MCF 10A (cell line): ENCODE measurements at regions not wholly inside any gene's neighbourhood (a gene's known extent, or its start where the extent isn't known, plus 50 kb on each side); places are given as distances from the start of the nearest gene placed in this dataset.

Source experiments
- BruUV-seq: library from RNA; stranded (reverse); fragments of 400-500 nt; replicated peaks from 2 replicates; lab custom pipeline; 2021; lab: Mats Ljungman, UMichigan
- CTCF ChIA-PET: fragments of 300-600 bp; sonication (Branson Sonifier 250); formaldehyde crosslinking; extraction: SDS; loops from one replicate; lab custom pipeline; 2021; ENCODE audit warnings: antibody characterized with exemption, inconsistent platforms; lab: Yijun Ruan, JAX
- POLR2A ChIA-PET: fragments of 300-600, 350-650 bp; sonication (Branson Sonifier 250); formaldehyde crosslinking; extraction: SDS; loops from one replicate; lab custom pipeline; 2020; ENCODE audit warnings: antibody characterized with exemption, inconsistent platforms; lab: Yijun Ruan, JAX
- DNase-seq: peaks from one replicate; pipeline ENCODE4 v3.0.0-alpha.2; 2018; ENCODE audit not compliant: unreplicated experiment
- H3K27ac Mint-ChIP-seq: one replicate; pipeline ENCODE4 v1.8.0; 2022; ENCODE audit warnings: mild to moderate bottlenecking, low read depth, mixed read lengths; ENCODE audit not compliant: unreplicated experiment
- H3K27me3 Mint-ChIP-seq: one replicate; pipeline ENCODE4 v1.8.0; 2022; ENCODE audit warnings: mixed read lengths; ENCODE audit not compliant: insufficient read depth, unreplicated experiment
- H3K36me3 Mint-ChIP-seq: one replicate; pipeline ENCODE4 v1.8.0; 2022; ENCODE audit warnings: mild to moderate bottlenecking, moderate library complexity, mixed read lengths; ENCODE audit not compliant: insufficient read depth, unreplicated experiment
- H3K4me1 Mint-ChIP-seq: one replicate; pipeline ENCODE4 v1.8.0; 2022; ENCODE audit warnings: mixed read lengths; ENCODE audit not compliant: insufficient read depth, unreplicated experiment
- H3K4me3 Mint-ChIP-seq: one replicate; pipeline ENCODE4 v1.8.0; 2022; ENCODE audit warnings: mild to moderate bottlenecking, moderate library complexity, mixed read lengths; ENCODE audit not compliant: unreplicated experiment
- H3K9me3 Mint-ChIP-seq: one replicate; pipeline ENCODE4 v1.8.0; 2022; ENCODE audit warnings: mixed read lengths; ENCODE audit not compliant: unreplicated experiment
- CTCF ChIP-seq: fragments of 200-600 bp; IDR thresholded peaks from one replicate; pipeline ENCODE4 v1.8.0; 2022; ENCODE audit warnings: antibody characterized with exemption, mild to moderate bottlenecking; ENCODE audit not compliant: unreplicated experiment
- intact Hi-C: fragments of 100-400 bp; cut with micrococcal nuclease; formaldehyde crosslinking; loops from 2 replicates; pipeline ENCODE4 v1.14.1; 2022

GRCh38 chr9:109918339-109919163, 138.6 kb downstream of the PALM2AKAP2 start:
- no peak for DNase-seq
- no peak for TF ChIP-seq CTCF
- Mint-ChIP-seq H3K27ac (no peak overlapping the region), H3K36me3 (no peaks in the 10 kb centered on the region), H3K4me1 (peaks cover 12% of the 10 kb centered on the region), H3K27me3 (no peaks in the 10 kb centered on the region), H3K4me3 (no peak overlapping the region), H3K9me3 (no peaks in the 10 kb centered on the region)
- no TSS peak for BruUV-seq
- CTCF ChIA-PET = interaction anchor here (1.0 to 1.8 kb wide), 3 partner anchors 14 to 139 kb away, joined by 3 to 5 read pairs (median 4); no protein-coding TSS in a partner anchor
- POLR2A ChIA-PET = interaction anchor here (0.6 kb wide), 2 partner anchors 11 to 1261 kb away, joined by 3 to 5 read pairs; no protein-coding TSS in a partner anchor
- intact Hi-C loops = no loop called here

DNA sequence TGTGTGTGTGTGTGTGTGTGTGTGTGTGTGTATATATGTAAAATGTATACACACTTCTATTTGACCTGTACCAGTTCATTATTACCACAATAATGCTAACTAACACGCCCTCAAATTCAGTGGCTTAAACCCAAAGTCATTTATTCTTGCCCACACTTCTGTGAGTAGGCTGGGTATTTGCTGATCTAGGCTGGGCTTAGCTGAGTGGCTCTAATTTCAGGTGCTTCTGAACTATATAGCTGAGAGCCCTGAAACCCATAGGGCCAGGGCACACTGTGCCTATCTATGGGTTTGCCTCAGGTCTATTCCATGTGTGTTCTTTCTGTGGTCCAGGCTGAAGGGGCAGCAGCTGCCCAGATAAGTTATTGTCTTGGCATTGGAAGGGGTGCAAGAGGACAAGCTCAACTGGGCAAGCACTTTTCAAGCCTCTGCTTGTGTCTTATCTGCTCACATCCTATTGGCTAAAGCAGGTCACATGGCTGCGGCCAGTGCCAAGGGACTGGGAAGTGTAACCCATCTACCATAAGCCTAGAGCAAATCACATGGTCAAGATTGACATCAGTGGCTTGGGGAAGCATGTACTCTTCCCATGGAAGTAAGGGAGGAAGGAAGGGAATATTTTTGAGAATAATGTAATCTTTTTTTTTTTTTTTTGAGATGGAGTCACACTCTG, 139.9 kb downstream of the PALM2AKAP2 start:
- intact Hi-C loops = no loop called here
- Mint-ChIP-seq H3K27me3 (no peaks in the 10 kb centered on the region), H3K4me1 (peaks cover 12% of the 10 kb centered on the region), H3K9me3 (no peaks in the 10 kb centered on the region), H3K27ac (no peak overlapping the region), H3K36me3 (no peaks in the 10 kb centered on the region), H3K4me3 (no peak overlapping the region)
- CTCF ChIA-PET = interaction anchor here (0.6 to 1.6 kb wide), 6 partner anchors 19 to 368 kb away, joined by 3 to 4 read pairs (median 3); no protein-coding TSS in a partner anchor
- no peak for DNase-seq
- TF ChIP-seq CTCF = no peak
- no TSS peak for BruUV-seq
- POLR2A ChIA-PET = interaction anchor here (1.9 kb wide), 1 partner anchor 131 kb away, joined by 4 read pairs; no protein-coding TSS in a partner anchor

- no peaks in the 10 kb centered on the region for H3K36me3 Mint-ChIP-seq
- ChIA-PET CTCF (interaction anchor here (0.7 to 2.1 kb wide), 3 partner anchors 13 to 230 kb away, joined by 3 to 8 read pairs (median 3); no protein-coding TSS in a partner anchor), POLR2A (interaction anchor here (0.7 kb wide), 1 partner anchor 11 kb away, joined by 3 read pairs; no protein-coding TSS in a partner anchor)
- H3K9me3 Mint-ChIP-seq = no peaks in the 10 kb centered on the region
- intact Hi-C loops = no loop called here
- H3K4me3 Mint-ChIP-seq = no peak overlapping the region
- TF ChIP-seq CTCF = no peak
- no peak overlapping the region for H3K27ac Mint-ChIP-seq
- no peaks in the 10 kb centered on the region for H3K27me3 Mint-ChIP-seq
- no TSS peak for BruUV-seq
- peaks cover 12% of the 10 kb centered on the region for H3K4me1 Mint-ChIP-seq
- DNase-seq = no peak
Measured at GRCh38 chr9:109922617-109923470, 142.8 kb downstream of the PALM2AKAP2 start.
